Smooth muscle cell (in vitro differentiated cells): ENCODE measurements at regions not wholly inside any gene's neighbourhood (a gene's known extent, or its start where the extent isn't known, plus 50 kb on each side); places are given as distances from the start of the nearest gene placed in this dataset.
A peak's percentile ranks its signal among the peaks of the same experiment; 100 is the strongest.

ENCODE experiments used
- DNase-seq: peaks from one replicate; lab custom pipeline; 2025; ENCODE audit not compliant: unreplicated experiment; lab: John Stamatoyannopoulos, UW
- H2AFZ ChIP-seq: fragments of 200-600 bp; sonication (generic); 2 replicates; pipeline ENCODE4 v1.6.0; 2016; ENCODE audit warnings: antibody characterized with exemption, low read depth, mild to moderate bottlenecking
- H3F3A ChIP-seq: fragments of 200-600 bp; sonication (generic); 2 replicates; pipeline ENCODE4 v1.6.0; 2017; ENCODE audit warnings: antibody characterized with exemption, low read depth
- H3K27ac ChIP-seq: fragments of 200-600 bp; sonication (generic); 2 replicates; pipeline ENCODE4 v1.5.1; 2016; ENCODE audit warnings: low read depth, mild to moderate bottlenecking
- H3K27me3 ChIP-seq: fragments of 200-600 bp; sonication (generic); 2 replicates; pipeline ENCODE4 v1.6.1; 2016; ENCODE audit warnings: low read depth, mild to moderate bottlenecking
- H3K36me3 ChIP-seq: fragments of 200-600 bp; sonication (generic); 2 replicates; pipeline ENCODE4 v1.5.1; 2016; ENCODE audit warnings: low read depth
- H3K4me1 ChIP-seq: fragments of 200-600 bp; sonication (generic); 2 replicates; pipeline ENCODE4 v1.5.1; 2016; ENCODE audit warnings: low read depth
- H3K4me2 ChIP-seq: fragments of 200-600 bp; sonication (generic); 2 replicates; pipeline ENCODE4 v1.6.0; 2016; ENCODE audit warnings: mild to moderate bottlenecking
- H3K4me3 ChIP-seq: fragments of 200-600 bp; sonication (generic); 2 replicates; pipeline ENCODE4 v1.5.1; 2016; ENCODE audit warnings: mild to moderate bottlenecking
- H3K79me2 ChIP-seq: fragments of 200-600 bp; sonication (generic); 2 replicates; pipeline ENCODE4 v1.6.0; 2016; ENCODE audit warnings: low read depth, mild to moderate bottlenecking
- H3K9ac ChIP-seq: fragments of 200-600 bp; sonication (generic); 2 replicates; pipeline ENCODE4 v1.6.0; 2016; ENCODE audit warnings: low read depth
- H3K9me3 ChIP-seq: fragments of 200-600 bp; sonication (generic); replicated peaks from 2 replicates; pipeline ENCODE4 v1.5.1; 2016; ENCODE audit warnings: low read depth
- H4K20me1 ChIP-seq: fragments of 200-600 bp; sonication (generic); 2 replicates; pipeline ENCODE4 v1.6.0; 2016; ENCODE audit warnings: low read depth
- WGBS: methylation state at CpG from one replicate; pipeline ENCODE4 v1.1.7; 2016; ENCODE audit warnings: low lambda C conversion rate; 5-methylcytosine and 5-hydroxymethylcytosine counted together
- TF ChIP-seq, protein P1 (sequence below): fragments of 200-600 bp; sonication (generic); IDR thresholded peaks from 2 replicates; pipeline ENCODE4 v1.5.1; 2017; ENCODE audit warnings: borderline replicate concordance, mild to moderate bottlenecking, antibody characterized with exemption; ENCODE audit not compliant: insufficient read depth, poor library complexity, severe bottlenecking

DNA sequence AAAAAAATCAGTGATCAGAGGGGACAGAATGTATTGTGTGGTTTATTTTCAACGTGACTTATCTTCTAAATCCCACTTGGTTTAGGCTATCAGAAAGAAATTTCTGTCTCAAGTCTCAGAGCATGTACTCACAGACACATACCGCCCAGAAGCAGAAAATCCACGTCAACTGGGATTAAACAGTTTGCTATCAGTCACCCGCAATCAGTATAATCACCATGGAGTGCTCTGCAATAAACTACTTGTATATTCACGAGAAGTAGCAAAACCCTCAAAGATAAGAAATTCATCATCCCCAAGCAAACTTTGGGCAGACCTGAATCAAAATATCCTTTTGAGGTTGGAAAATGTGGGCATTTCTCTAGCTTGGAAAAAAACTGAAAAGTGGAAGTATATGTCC lies 259.1 kb downstream of the FGFR2 start:
- Histone ChIP-seq H3K9ac (no peak overlapping the region), H3K9me3 (no peaks in the 10 kb centered on the region), H3K36me3 (no peaks in the 10 kb centered on the region), H3K79me2 (no peaks in the 10 kb centered on the region), H3K4me2 (peak overlapping the region; percentile 74), H2AFZ (no peak overlapping the region), H3K4me1 (peaks cover 53% of the 10 kb centered on the region), H3K27me3 (no peaks in the 10 kb centered on the region), H3K4me3 (no peak overlapping the region), H4K20me1 (no peaks in the 10 kb centered on the region), H3K27ac (peak overlapping the region; percentile 51), H3F3A (peaks cover 17% of the 10 kb centered on the region)
- TF ChIP-seq, protein P1, sequence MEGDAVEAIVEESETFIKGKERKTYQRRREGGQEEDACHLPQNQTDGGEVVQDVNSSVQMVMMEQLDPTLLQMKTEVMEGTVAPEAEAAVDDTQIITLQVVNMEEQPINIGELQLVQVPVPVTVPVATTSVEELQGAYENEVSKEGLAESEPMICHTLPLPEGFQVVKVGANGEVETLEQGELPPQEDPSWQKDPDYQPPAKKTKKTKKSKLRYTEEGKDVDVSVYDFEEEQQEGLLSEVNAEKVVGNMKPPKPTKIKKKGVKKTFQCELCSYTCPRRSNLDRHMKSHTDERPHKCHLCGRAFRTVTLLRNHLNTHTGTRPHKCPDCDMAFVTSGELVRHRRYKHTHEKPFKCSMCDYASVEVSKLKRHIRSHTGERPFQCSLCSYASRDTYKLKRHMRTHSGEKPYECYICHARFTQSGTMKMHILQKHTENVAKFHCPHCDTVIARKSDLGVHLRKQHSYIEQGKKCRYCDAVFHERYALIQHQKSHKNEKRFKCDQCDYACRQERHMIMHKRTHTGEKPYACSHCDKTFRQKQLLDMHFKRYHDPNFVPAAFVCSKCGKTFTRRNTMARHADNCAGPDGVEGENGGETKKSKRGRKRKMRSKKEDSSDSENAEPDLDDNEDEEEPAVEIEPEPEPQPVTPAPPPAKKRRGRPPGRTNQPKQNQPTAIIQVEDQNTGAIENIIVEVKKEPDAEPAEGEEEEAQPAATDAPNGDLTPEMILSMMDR = no peak
- 8% methylated on average over 5 of the region's 5 CpGs for WGBS
- no peak for DNase-seq

DNA sequence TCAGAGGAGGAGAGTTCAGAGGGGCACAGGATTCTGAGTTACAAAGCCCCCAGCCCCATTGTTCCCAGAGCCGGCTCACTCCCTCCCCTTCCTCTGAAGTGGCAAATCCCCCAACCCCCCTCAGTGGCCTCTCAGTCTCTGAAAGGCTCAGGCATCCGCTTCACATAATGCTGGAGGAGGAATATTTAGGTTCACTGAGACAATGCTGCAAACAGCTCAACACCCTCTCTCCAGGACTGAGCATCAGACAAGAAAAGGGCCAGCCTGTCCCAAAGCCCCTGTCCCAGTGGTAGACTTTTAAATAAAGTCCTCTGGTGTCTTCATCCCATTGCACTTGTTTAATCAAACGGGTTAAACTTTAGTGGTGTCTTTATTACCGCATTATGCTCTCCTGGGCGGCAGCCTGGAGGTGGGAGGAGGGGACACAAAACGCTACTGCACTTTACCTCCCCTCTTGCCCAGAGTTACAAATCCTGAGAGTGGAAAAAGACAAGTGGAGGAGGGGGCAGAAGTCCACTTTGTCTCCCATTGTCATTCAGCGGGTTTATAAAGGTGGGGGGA lies 257.9 kb downstream of the FGFR2 start:
- H3K27ac ChIP-seq = no peak overlapping the region
- peaks cover 11% of the 10 kb centered on the region for H3F3A ChIP-seq
- DNase-seq = no peak
- no peaks in the 10 kb centered on the region for H3K79me2 ChIP-seq
- H3K4me1 ChIP-seq = peaks cover 53% of the 10 kb centered on the region
- no peaks in the 10 kb centered on the region for H3K36me3 ChIP-seq
- H2AFZ ChIP-seq = no peak overlapping the region
- peak overlapping the region; percentile 6 for H3K4me2 ChIP-seq
- 18% methylated on average over 7 of the region's 7 CpGs for WGBS
- H4K20me1 ChIP-seq = no peaks in the 10 kb centered on the region
- TF ChIP-seq, protein P1 = no peak
- H3K27me3 ChIP-seq = no peaks in the 10 kb centered on the region
- H3K9me3 ChIP-seq = no peaks in the 10 kb centered on the region
- no peak overlapping the region for H3K4me3 ChIP-seq
- H3K9ac ChIP-seq = no peak overlapping the region

DNA sequence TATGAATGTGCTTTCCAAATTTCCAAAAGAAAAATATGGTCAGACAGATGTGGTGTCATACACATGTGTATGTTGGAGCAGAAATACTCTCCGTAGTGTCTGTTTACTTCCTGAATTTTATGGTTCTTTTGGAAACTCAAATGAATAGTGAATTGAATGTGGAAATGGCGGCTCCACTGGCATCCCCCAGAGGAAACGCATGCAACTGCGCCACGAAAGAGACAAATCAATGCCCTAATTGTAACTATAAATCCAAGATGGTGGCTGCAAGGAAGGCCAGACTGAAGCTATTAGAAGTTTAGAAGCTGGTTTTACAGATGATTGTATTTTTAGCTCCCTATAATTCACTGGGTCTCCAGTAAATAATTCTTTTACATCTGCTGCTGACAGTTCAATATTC lies 246.7 kb downstream of the FGFR2 start:
- no peaks in the 10 kb centered on the region for H3K36me3 ChIP-seq
- no peak overlapping the region for H3K4me3 ChIP-seq
- no peak for DNase-seq
- no peak overlapping the region for H3K9ac ChIP-seq
- H3K4me2 ChIP-seq = no peak overlapping the region
- H3K4me1 ChIP-seq = no peaks in the 10 kb centered on the region
- no peaks in the 10 kb centered on the region for H3K79me2 ChIP-seq
- H3K27ac ChIP-seq = no peak overlapping the region
- no peak overlapping the region for H2AFZ ChIP-seq
- H3K9me3 ChIP-seq = no peaks in the 10 kb centered on the region
- TF ChIP-seq, protein P1 = no peak
- WGBS = 94% methylated on average over 5 of the region's 5 CpGs
- no peaks in the 10 kb centered on the region for H3K27me3 ChIP-seq
- H3F3A ChIP-seq = peaks cover 6% of the 10 kb centered on the region
- H4K20me1 ChIP-seq = no peaks in the 10 kb centered on the region

DNA sequence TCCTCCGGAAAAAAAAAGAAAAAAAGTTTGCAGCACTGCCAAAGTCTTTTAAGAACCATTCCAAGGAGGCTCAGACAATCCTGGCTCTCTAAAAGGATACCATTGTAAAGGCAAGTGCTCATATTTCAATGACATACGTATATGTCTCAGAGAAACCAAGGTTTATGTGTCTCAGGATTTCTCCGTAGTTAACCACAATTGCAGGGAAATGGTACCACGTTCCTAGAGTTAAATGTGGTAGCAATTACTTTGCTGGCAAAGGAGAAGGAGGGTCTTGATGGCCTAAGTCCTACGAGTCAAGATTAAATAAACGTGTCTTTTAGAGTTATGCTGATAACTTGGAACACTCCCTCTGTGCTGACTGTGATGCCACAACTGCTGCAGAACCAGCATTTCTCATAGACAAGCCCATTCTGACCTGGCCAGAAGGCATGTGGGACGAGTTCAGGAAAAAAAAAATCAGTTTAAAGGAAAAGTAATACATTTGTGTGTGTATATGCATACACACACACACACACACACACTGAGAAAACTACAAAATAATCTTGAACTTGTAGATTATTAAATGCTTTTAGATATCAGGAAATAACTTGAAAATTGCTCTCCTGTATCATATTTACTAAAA lies 245.9 kb downstream of the FGFR2 start:
- Histone ChIP-seq H3K9me3 (no peaks in the 10 kb centered on the region), H3K4me1 (no peaks in the 10 kb centered on the region), H3K9ac (no peak overlapping the region), H3F3A (peaks cover 12% of the 10 kb centered on the region), H2AFZ (no peak overlapping the region), H3K4me2 (peak overlapping the region; percentile 37), H3K27ac (peak overlapping the region; percentile 38), H3K4me3 (no peak overlapping the region), H3K27me3 (no peaks in the 10 kb centered on the region), H3K36me3 (no peaks in the 10 kb centered on the region), H3K79me2 (no peaks in the 10 kb centered on the region), H4K20me1 (no peaks in the 10 kb centered on the region)
- whole genome bisulfite sequencing = 28% methylated on average over 7 of the region's 7 CpGs
- DNase-seq = no peak
- TF ChIP-seq, protein P1 = no peak
